ENCODE measurements at regions not wholly inside any gene's neighbourhood (a gene's known extent, or its start where the extent isn't known, plus 50 kb on each side); places are given as distances from the start of the nearest gene placed in this dataset.
"Not testable (repeated sequence)": the region's sequence is repeated elsewhere in the genome, so short reads cannot be mapped to it uniquely, and the experiment has no call there.

DNA sequence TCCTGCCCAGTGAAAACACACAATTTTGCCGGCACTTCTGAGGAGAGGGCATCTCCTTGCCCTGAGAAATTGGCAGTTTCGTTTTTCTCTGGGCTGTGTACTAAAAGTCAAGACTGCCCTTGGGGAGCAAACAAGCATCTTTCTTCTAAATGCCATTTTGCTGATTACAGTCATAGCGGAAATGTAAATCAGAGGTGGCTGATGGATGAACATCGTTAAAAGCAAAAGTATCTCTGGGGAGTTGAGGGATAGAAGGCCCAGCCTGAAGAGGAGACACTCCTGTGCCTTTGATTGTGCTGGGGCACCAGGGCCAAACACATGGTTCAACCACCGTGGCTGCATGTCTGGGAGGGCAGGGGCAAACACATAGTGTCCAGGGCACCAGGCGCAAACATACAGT, 49.8 kb downstream of the ABCC12 start:
- no peak for DNase-seq

DNA sequence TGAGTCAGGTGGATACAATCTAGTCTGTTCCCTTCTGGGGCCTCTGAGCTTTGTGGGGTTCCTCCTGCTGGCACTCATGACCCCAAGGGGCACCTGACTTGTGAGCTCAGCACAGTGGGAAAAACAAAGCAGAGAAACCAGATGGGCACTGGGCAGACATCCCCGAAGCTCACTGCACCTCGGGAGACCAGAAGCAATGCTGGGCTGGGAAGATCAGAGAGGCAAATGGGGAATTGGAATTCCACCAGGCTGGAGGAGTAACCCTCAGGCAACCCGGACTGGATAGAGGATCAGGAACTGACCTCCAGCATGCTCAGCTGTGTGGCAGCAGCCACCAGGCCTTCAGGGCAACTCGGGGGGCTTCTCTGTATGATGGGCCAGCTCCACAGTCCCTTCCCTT, 50.3 kb downstream of the ABCC12 start:
- no peak for DNase-seq

DNA sequence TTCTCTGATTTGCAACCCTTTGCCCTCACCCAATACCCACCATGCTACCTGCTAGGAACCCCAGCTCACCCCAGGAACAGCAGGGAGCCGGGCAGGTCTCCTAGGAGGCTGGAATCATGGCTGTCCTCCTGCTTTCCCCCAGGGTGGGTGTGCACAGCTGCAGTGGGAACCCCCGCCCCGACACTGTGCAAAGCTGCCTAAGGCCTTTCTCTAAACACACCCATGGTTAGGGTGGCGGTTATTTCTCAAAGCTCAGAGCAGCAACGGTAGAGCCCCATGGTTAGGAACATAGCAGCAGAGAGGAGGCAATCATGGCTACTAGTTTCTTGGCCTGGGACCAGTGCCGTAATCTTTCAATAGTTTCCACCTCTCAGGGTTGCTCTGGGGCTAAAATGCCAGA, 52.2 kb downstream of the ABCC12 start:
- DNase-seq: no peak

DNA sequence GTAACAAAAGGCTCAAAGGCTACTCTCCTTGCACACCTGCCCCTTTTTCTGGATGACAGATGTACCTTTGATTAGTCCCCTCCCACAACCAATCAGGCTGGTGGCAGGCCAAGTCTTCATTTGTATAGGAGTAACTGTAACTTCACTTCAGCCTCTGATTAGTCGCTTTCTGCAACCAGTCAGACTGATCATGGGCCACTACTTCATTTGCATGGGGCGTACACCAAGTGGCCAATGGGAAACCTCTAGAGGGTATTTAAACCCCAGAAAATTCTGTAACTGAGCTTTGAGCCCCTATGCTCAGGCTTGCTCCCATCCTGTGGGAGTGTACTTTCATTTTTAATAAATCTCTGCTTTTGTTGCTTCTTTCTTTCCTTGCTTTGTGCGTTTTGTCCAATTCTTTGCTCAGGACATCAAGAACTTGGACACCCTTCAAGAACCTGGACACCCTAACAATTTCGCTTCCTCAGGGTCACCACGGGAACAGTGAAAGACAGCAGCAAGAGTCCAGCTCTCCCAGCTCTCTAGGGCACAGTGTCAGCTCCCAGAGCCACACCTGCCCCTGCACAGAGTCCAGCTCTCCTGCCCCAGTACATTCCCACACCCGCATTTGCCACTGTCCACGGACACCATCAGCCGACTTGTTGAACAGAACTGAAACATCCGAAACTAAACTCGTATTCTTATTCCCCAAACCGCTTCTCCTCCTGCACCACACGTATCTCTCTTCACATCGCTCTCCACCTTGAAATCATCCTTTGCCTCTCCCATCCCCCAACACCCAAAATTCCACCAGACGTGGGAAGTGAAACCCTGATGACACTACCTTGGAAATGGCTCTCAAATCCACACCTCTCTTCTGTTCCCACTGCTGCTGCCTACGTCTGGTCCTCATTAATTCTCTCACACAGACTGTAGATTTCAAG, 53.4 kb downstream of the ABCC12 start:
- DNase-seq: no peak

GRCh38 chr16:48101069-48101674, 54.6 kb downstream of the ABCC12 start:
- DNase-seq: no peak

- no peak for DNase-seq
These were observed 56.3 kb downstream of the ABCC12 start for GRCh38 chr16:48099455-48099854.

- no peak for DNase-seq
These were observed 57.3 kb downstream of the ABCC12 start for GRCh38 chr16:48098472-48098871.

DNA sequence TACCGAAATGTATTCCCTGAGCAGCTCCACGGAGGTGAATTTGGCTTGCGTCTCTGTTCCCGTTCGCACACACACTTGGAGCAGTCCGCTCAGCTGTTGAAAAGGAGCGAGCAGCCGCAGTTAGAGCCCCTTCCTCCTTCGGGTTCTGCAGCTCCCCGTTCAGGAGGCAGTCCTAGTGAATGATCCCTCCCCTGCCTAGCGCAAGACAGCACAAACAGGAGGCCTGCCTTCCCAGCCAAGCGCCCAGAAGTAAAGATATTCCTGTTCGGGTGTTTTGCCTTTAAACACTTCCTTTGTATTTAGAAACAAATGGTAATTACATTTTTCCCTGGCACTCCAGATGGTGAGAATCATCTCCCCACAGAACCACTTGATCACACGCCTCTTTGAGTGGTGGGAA, 64.7 kb downstream of the ABCC12 start:
- DNase-seq: no peak

GRCh38 chr16:48089053-48089792, 66.6 kb downstream of the ABCC12 start:
- no peak for DNase-seq

GRCh38 chr16:48087639-48088038, 68.2 kb downstream of the ABCC12 start:
- no peak for DNase-seq

GRCh38 chr16:48086422-48086821, 69.4 kb downstream of the ABCC12 start:
- no peak for DNase-seq

DNA sequence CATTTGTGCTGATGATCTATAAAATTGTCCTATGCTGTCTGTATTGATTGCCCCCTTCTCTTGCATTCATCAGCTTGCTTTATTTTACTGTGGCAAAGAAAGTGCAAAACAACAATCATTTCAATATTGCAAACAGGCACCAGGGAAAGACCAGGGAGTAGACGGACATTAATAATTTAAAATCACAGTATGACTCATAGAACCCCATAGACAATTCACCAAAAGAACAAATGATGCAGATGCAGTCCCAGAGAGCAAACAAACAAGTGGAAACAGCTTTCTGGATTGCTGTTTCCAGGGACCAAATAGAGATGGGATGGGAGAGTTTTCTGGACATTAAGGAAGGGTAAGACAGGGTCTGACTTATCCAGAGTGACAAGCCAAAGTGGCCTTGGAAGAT, 70.1 kb downstream of the ABCC12 start:
- no peak for DNase-seq

DNA sequence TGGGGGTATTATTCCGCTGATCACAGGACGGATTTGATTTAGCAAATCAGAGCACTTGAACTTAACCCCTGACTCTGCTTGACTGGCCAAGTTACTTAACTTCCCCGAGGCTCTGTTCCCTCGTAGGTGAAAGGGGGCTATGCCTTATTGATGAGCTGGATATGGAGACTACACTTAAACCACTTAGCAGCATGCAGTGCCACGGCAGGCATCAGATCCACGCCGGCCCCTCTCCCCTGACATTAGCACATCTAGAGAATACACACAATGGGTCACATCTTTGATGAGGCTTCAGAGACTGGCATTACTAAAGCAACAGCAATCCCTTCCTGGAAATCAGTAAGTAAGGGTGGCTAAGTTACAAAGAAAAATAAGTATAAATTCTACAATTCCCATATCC, 71.0 kb downstream of the ABCC12 start:
- DNase-seq: no peak

- no peak for DNase-seq
These were observed 73.3 kb downstream of the ABCC12 start for GRCh38 chr16:48082516-48082915.

GRCh38 chr16:48081656-48082055, 74.1 kb downstream of the ABCC12 start:
- no peak for DNase-seq

GRCh38 chr16:48076455-48077012, 79.3 kb downstream of the ABCC12 start:
- no peak for DNase-seq

DNA sequence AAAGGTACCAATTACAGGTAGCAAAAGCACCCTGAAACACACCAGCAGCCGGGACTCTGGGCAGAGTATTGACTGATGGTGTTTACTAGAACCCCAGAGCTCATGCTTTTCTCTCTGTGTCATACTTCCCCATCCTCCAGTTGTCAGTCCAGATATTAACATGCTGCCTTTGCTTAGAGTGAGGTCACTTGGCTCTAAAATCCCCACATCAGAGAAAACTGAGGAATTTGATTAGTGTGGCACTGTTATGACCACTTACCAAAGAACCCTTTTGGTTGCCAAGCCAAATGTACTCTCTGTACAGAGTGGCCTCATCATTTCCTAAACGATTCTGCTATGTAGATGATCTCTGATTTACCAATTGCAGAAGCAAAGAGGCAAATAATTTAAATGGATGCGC, 80.4 kb downstream of the ABCC12 start:
- DNase-seq: no peak

DNA sequence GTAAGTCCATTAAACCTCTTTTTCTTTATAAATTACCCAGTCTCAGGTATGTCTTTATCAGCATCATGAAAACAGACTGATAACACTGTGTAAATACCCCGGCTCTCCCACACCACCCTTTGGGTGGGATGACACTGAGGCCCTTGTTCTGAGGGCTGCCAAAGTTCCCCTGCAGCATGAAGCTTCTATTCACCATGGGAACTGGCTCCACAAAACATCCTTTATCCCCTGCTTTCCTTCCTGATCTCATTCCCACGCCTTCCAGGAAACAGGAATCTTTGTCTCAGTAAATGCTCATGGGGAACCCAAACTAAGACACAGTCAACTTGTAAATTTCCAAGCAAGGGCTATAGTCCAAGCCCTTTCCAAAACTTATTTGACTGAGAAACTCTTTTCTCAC, 88.4 kb downstream of the ABCC12 start:
- no peak for DNase-seq

DNA sequence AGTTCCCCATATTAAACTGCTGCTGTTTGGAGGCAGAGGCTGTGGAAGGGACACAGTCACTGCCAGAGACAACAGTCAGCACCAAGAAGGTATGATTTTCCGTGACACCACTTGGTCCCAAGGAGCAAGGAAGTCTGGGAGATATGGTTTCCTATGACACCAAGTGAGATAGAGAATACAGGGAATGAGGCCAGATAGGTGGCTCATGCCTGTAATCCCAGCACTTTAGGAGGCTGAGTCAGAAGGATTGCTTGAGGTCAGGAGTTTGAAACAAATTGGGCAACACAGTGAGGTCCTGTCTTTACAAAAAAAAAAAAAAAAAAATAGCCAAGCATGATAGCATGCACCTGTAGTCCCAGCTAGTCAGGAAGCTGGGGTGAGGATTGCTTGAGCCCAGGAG, 90.8 kb downstream of the ABCC12 start:
- no peak for DNase-seq

DNA sequence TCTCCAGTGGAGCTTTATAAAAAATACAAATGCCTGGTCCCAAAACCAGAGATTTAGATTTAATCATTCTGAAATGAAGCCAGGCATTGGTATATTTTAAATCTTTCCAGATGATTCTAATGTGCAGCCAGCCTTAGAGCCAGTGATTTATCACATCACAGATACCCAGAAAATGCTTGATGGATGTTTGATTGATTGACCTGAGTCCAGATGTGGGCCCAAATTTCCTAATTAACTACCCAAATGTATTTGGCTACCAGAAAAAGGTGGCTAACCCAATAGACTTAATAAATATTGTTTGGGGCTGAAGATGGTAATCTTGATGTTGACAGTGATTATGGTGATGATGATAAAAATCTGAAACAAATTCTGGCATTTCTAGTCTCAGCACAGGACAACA, 93.1 kb downstream of the ABCC12 start:
- DNase-seq: no peak

DNA sequence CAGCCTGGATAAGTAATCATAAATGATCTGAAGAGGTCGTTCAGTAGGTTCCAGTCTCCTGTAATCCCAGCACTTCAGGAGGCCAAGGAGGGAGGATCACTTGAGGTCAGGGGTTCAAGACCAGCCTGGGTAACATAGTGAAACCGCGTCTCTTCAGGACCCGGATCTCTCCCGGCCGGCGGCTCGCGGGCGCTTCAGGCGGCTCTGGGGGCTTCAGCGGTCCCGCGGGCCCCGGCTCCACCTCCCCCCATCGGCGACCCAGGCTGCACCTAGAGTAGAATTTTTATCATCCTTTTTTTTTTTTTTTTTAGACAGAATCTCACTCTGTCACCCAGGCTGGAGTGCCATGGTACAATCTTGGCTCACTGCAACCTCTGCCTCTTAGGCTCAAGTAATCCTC, 95.9 kb downstream of the ABCC12 start:
- DNase-seq: no peak

DNA sequence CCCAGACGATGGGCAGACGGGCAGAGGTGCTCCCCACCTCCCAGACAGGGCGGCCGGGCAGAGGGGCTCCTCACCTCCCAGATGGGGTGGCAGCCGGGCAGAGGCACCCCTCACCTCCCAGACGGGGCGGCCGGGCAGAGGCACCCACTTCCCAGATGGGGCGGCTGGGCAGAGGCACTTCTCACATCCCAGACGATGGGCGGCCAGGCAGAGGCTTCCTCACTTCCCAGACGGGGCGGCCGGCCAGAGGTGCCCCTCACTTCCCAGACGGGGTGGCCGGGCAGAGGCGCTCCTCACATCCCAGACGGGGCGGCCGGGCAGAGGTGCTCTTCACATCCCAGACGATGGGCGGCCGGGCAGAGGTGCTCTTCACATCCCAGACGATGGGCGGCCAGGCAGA, 96.6 kb downstream of the ABCC12 start:
- not testable (repeated sequence) for DNase-seq

DNA sequence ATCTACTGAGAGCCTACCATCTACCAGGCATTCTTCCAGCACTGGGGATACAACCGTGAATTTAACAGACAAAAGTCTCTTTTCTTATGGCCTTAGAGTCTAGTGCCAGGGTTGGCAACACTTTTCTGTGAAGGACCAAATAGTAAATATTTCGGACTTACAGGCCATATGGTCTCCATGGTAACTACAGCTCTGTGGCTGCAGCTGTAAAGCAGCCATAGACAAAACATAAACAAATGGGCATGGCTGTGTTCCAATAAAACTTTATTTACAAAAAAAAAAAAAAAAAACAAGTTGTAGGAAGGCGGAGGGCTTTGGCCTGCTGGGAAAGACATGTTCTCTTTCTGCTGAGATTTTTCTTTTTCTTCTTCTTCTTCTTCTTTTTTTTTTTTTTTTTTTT, 98.7 kb downstream of the ABCC12 start:
- DNase-seq: no peak
